A549 (cell line): ENCODE measurements at regions not wholly inside any gene's neighbourhood (a gene's known extent, or its start where the extent isn't known, plus 50 kb on each side); places are given as distances from the start of the nearest gene placed in this dataset.

ENCODE experiments used
- ATAC-seq, 2 experiments: fragments of 200-7000 bp in 1 of 2; fragments of >200 bp in 1 of 2; cut with Nextera tagmentation in 1 of 2; cut with Tn5 transposase in 1 of 2; 3 replicates each; pipeline versions ENCODE4 v1.8.0 to v1.9.1; 2018 to 2020; ENCODE audit warnings: mild to moderate bottlenecking in 1 of 2, moderate library complexity in 1 of 2
- CTCF ChIA-PET: fragments of 300-600 bp; sonication (Branson Sonifier 250); formaldehyde crosslinking; extraction: SDS; loops from one replicate; lab custom pipeline; 2021; ENCODE audit warnings: antibody characterized with exemption, inconsistent platforms; lab: Yijun Ruan, JAX
- POLR2A ChIA-PET: fragments of 350-600 bp; formaldehyde crosslinking; extraction: SDS; loops from one replicate; lab custom pipeline; 2021; ENCODE audit warnings: antibody characterized with exemption, inconsistent platforms; lab: Yijun Ruan, JAX
- DNase-seq, 2 experiments: peaks; one replicate each; pipeline versions ENCODE4 v3.0.0 to v3.0.0-alpha.2; 2011 to 2016; ENCODE audit warnings: low read depth in 1 of 2, low spot score in 1 of 2
- FAIRE-seq: peaks from 2 replicates; lab custom pipeline; 2011; peaks lifted over from hg19 to GRCh38; lab: Jason Lieb, UNC
- H3K27ac ChIP-seq, 2 experiments: fragments of >200 bp; sonication (Bioruptor Twin); formaldehyde crosslinking; 3 replicates each; pipeline ENCODE4 v1.5.1; 2016 to 2017
- H3K4me1 ChIP-seq: fragments of >200 bp; sonication (Bioruptor Twin); formaldehyde crosslinking; 3 replicates; pipeline ENCODE4 v1.6.1; 2016
- H3K4me2 ChIP-seq: fragments of >200 bp; sonication (Bioruptor Twin); formaldehyde crosslinking; 3 replicates; pipeline ENCODE4 v1.6.1; 2016
- H3K4me3 ChIP-seq: fragments of >200 bp; sonication (Bioruptor Twin); formaldehyde crosslinking; 3 replicates; pipeline ENCODE4 v1.5.1; 2016
- H3K9me3 ChIP-seq: fragments of >200 bp; sonication (Bioruptor Twin); formaldehyde crosslinking; 3 replicates; pipeline ENCODE4 v1.6.1; 2016
- BCL3 ChIP-seq: fragments of >200 bp; sonication (Bioruptor Twin); formaldehyde crosslinking; IDR thresholded peaks from 3 replicates; pipeline ENCODE4 v1.6.1; 2016
- CBX2 ChIP-seq: fragments of 200-600 bp; sonication (generic); IDR thresholded peaks from 2 replicates; pipeline ENCODE4 v1.6.1; 2016; ENCODE audit warnings: low read depth, mild to moderate bottlenecking, borderline replicate concordance
- CHD2 ChIP-seq: fragments of 150-350 bp; IDR thresholded peaks from 2 replicates; pipeline ENCODE4 v1.6.1; 2014; ENCODE audit warnings: low read length; ENCODE audit not compliant: partially characterized antibody
- EHF ChIP-seq: fragments of 250-450 bp; sonication (Bioruptor Pico); IDR thresholded peaks from 2 replicates; pipeline ENCODE4 v1.5.0; 2020; ENCODE audit warnings: mild to moderate bottlenecking
- EHMT2 ChIP-seq: fragments of 200-600 bp; sonication (generic); IDR thresholded peaks from 2 replicates; pipeline ENCODE4 v1.6.1; 2016; ENCODE audit warnings: antibody characterized with exemption, low read depth, mild to moderate bottlenecking, moderate library complexity
- FOXS1 ChIP-seq: fragments of 250-450 bp; sonication (Bioruptor Pico); IDR thresholded peaks from 2 replicates; pipeline ENCODE4 v1.5.0; 2020; ENCODE audit warnings: mild to moderate bottlenecking, moderate library complexity
- HDAC2 ChIP-seq: fragments of 200-600 bp; sonication (generic); IDR thresholded peaks from 2 replicates; pipeline ENCODE4 v1.6.1; 2016
- HMGXB4 ChIP-seq: fragments of 250-450 bp; sonication (Bioruptor Pico); IDR thresholded peaks from 2 replicates; pipeline ENCODE4 v1.5.0; 2021; ENCODE audit warnings: mild to moderate bottlenecking, moderate library complexity, borderline replicate concordance
- JUNB ChIP-seq: fragments of >200 bp; sonication (Bioruptor Twin); formaldehyde crosslinking; IDR thresholded peaks from 2 replicates; pipeline ENCODE4 v1.6.1; 2016
- KDM1A ChIP-seq: fragments of 200-600 bp; sonication (generic); IDR thresholded peaks from 2 replicates; pipeline ENCODE4 v1.6.1; 2016; ENCODE audit warnings: low read depth, mild to moderate bottlenecking
- NR3C1 ChIP-seq: fragments of >200 bp; sonication (Bioruptor Twin); formaldehyde crosslinking; IDR thresholded peaks from 3 replicates; pipeline ENCODE4 v1.6.1; 2017
- PHF8 ChIP-seq: fragments of 200-600 bp; sonication (generic); IDR thresholded peaks from 2 replicates; pipeline ENCODE4 v1.6.1; 2016; ENCODE audit warnings: low read depth, mild to moderate bottlenecking, antibody characterized with exemption, moderate library complexity, borderline replicate concordance
- RARB ChIP-seq: fragments of 250-450 bp; sonication (Bioruptor Pico); IDR thresholded peaks from 2 replicates; pipeline ENCODE4 v1.8.0; 2021; ENCODE audit warnings: mild to moderate bottlenecking, moderate library complexity
- ZC3H11A ChIP-seq: fragments of 450-650 bp; IDR thresholded peaks from 2 replicates; pipeline ENCODE4 v1.6.1; 2014; ENCODE audit warnings: antibody characterized with exemption, mild to moderate bottlenecking
- WGBS: methylation state at CpG from one replicate; pipeline ENCODE4 v1.1.6; 2017; ENCODE audit errors: missing lambda C conversion rate; 5-methylcytosine and 5-hydroxymethylcytosine counted together
- TF ChIP-seq, protein P1 (sequence below): fragments of >200 bp; sonication (Bioruptor Twin); formaldehyde crosslinking; IDR thresholded peaks from 2 replicates; pipeline ENCODE4 v1.6.1; 2016
- TF ChIP-seq, protein P2 (sequence below): fragments of 250-450 bp; sonication (Bioruptor Pico); IDR thresholded peaks from 2 replicates; pipeline ENCODE4 v1.5.0; 2020; ENCODE audit warnings: low read depth, mild to moderate bottlenecking, moderate library complexity
- TF ChIP-seq, protein P3 (sequence below): fragments of 450-650 bp; IDR thresholded peaks from 2 replicates; pipeline ENCODE4 v1.6.1; 2014; ENCODE audit warnings: antibody characterized with exemption

- DNase-seq: peak in 1 of 2 experiments; percentile 3
- no peak overlapping the region for H3K27ac ChIP-seq
- TF ChIP-seq CBX2 (no peak), ZC3H11A (no peak), KDM1A (no peak), HDAC2 (no peak), RARB (CRISPR knock-in tag) (no peak), PHF8 (no peak), JUNB (no peak), HMGXB4 (CRISPR knock-in tag) (no peak), CHD2 (no peak), EHMT2 (no peak), EHF (CRISPR knock-in tag) (no peak), BCL3 (no peak), FOXS1 (CRISPR knock-in tag) (no peak)
- TF ChIP-seq, protein P1, sequence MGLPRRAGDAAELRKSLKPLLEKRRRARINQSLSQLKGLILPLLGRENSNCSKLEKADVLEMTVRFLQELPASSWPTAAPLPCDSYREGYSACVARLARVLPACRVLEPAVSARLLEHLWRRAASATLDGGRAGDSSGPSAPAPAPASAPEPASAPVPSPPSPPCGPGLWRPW: no peak
- TF ChIP-seq, protein P2, sequence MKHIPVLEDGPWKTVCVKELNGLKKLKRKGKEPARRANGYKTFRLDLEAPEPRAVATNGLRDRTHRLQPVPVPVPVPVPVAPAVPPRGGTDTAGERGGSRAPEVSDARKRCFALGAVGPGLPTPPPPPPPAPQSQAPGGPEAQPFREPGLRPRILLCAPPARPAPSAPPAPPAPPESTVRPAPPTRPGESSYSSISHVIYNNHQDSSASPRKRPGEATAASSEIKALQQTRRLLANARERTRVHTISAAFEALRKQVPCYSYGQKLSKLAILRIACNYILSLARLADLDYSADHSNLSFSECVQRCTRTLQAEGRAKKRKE (CRISPR knock-in tag): no peak
- TF ChIP-seq, protein P3, sequence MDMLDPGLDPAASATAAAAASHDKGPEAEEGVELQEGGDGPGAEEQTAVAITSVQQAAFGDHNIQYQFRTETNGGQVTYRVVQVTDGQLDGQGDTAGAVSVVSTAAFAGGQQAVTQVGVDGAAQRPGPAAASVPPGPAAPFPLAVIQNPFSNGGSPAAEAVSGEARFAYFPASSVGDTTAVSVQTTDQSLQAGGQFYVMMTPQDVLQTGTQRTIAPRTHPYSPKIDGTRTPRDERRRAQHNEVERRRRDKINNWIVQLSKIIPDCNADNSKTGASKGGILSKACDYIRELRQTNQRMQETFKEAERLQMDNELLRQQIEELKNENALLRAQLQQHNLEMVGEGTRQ: no peak
- 19% methylated on average over 4 of the region's 4 CpGs for WGBS
- ChIA-PET POLR2A (no interaction called here), CTCF (interaction anchor here (0.6 kb wide), 1 partner anchor 9 kb away, joined by 3 read pairs; no protein-coding TSS in a partner anchor)
- FAIRE-seq: no peak
- H3K4me3 ChIP-seq: no peak overlapping the region
- no peaks in the 10 kb centered on the region for H3K9me3 ChIP-seq
- H3K4me1 ChIP-seq: no peaks in the 10 kb centered on the region
- no peak overlapping the region for H3K4me2 ChIP-seq
- no peak for ATAC-seq
These were observed 412.8 kb downstream of the CMPK2 start for GRCh38 chr2:6452702-6453481.

DNA sequence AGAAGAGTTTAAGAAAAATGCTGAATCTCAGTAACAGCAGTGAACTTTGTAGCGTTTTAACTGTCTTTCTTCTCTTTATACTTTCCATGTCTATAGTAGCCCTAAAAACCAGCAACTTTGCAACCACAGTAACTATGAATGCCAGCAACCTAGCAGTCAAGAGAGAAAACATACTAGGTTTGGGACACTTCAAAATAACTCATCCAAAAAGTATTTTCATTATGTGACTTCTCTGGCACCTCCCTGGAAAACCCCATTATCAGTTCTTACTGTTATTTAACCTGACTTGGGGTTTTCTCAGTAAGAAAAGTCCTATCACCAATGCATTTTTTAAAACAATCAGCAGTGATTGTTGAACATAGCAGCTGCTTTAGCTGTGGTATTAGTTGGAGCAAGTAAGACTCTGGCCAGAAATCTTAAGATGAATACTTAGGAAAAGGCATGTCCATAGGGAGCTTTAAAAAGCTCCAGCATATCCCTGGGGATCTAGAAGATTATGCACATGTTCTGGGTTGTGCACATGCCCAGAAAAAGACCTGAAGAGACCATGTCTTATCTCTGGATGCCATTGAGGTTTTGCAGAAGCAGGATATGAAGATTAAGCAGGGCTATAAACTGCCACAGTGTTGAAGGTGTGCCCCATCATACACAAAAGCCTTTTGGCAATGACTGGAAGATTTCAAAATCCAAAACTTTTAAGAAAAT lies 411.3 kb downstream of the CMPK2 start:
- Histone ChIP-seq H3K4me1 (no peaks in the 10 kb centered on the region), H3K4me2 (no peak overlapping the region), H3K27ac (no peak overlapping the region), H3K4me3 (no peak overlapping the region), H3K9me3 (no peaks in the 10 kb centered on the region)
- WGBS: 2% methylated on average over 1 of the region's 1 CpG
- CTCF ChIA-PET: no interaction called here
- ATAC-seq: no peak
- no peak for TF ChIP-seq NR3C1
- DNase-seq: no peak
- no peak for FAIRE-seq
- POLR2A ChIA-PET: no interaction called here
